OCI-M2 (cell line): ENCODE measurements at regions not wholly inside any gene's neighbourhood (a gene's known extent, or its start where the extent isn't known, plus 50 kb on each side); places are given as distances from the start of the nearest gene placed in this dataset.
"Not testable (repeated sequence)": the region's sequence is repeated elsewhere in the genome, so short reads cannot be mapped to it uniquely, and the experiment has no call there.

Experiments
- DNase-seq: peaks from one replicate; lab custom pipeline; 2025; ENCODE audit not compliant: unreplicated experiment; lab: John Stamatoyannopoulos, UW

GRCh38 chr21:35811191-35811806 lies 249.0 kb downstream of the SETD4 start:
- DNase-seq, result no peak

- no peak for DNase-seq
These were observed 249.8 kb downstream of the SETD4 start for GRCh38 chr21:35810431-35810970.

- DNase-seq, result no peak
These were observed 258.9 kb downstream of the SETD4 start for GRCh38 chr21:35801391-35801790.

GRCh38 chr21:35800796-35801385 lies 259.4 kb downstream of the SETD4 start:
- not testable (repeated sequence) for DNase-seq

GRCh38 chr21:35796844-35797243 lies 263.5 kb downstream of the SETD4 start:
- no peak for DNase-seq

- DNase-seq, result not testable (repeated sequence)
These were observed 265.8 kb downstream of the SETD4 start for GRCh38 chr21:35794527-35794926.

GRCh38 chr21:35792569-35793305 lies 267.6 kb downstream of the SETD4 start:
- DNase-seq, result no peak

GRCh38 chr21:35791541-35792325 lies 268.6 kb downstream of the SETD4 start:
- no peak for DNase-seq

- no peak for DNase-seq
These were observed 276.6 kb downstream of the SETD4 start for GRCh38 chr21:35783721-35784120.

- DNase-seq, result no peak
These were observed 277.7 kb downstream of the SETD4 start for GRCh38 chr21:35782667-35783066.

GRCh38 chr21:35780983-35781382 lies 279.3 kb downstream of the SETD4 start:
- no peak for DNase-seq

GRCh38 chr21:35779690-35780570 lies 280.4 kb downstream of the SETD4 start:
- no peak for DNase-seq

- no peak for DNase-seq
These were observed 281.2 kb downstream of the SETD4 start for GRCh38 chr21:35779167-35779566.

GRCh38 chr21:35777081-35777480 lies 283.2 kb downstream of the SETD4 start:
- no peak for DNase-seq

GRCh38 chr21:35775778-35776544 lies 284.4 kb downstream of the SETD4 start:
- no peak for DNase-seq

GRCh38 chr21:35770101-35770945 lies 290.0 kb downstream of the SETD4 start:
- DNase-seq, result no peak

- DNase-seq, result no peak
These were observed 292.1 kb downstream of the SETD4 start for GRCh38 chr21:35768187-35768586.

GRCh38 chr21:35764586-35764985 lies 295.7 kb downstream of the SETD4 start:
- no peak for DNase-seq

- DNase-seq, result no peak
These were observed 296.2 kb downstream of the SETD4 start for GRCh38 chr21:35764077-35764476.
